Stomach (tissue), 8 donors: ENCODE measurements at regions not wholly inside any gene's neighbourhood (a gene's known extent, or its start where the extent isn't known, plus 50 kb on each side); places are given as distances from the start of the nearest gene placed in this dataset.

Experiments
- DNase-seq, 2 donors: peaks; one replicate each; pipeline versions ENCODE4 v3.0.0 to v3.0.0-alpha.2; 2013 to 2019
- H3K27ac ChIP-seq, 5 donors: fragments of 200-600 bp in 4 of 5; sonication (generic) in 4 of 5; one replicate each; pipeline ENCODE4 v1.5.1; 2013 to 2019; ENCODE audit warnings: mild to moderate bottlenecking in 1 of 5, moderate library complexity in 1 of 5
- H3K27me3 ChIP-seq, 3 donors: fragments of 200-600 bp; sonication (generic); one replicate each; pipeline ENCODE4 v1.5.1; 2017 to 2019; ENCODE audit warnings: mixed run types in 1 of 3
- H3K36me3 ChIP-seq, 4 donors: fragments of 200-600 bp; sonication (generic); 1 replicate in 3 of 4; 2 replicates in 1 of 4; pipeline ENCODE4 v1.5.1; 2016 to 2019
- H3K4me1 ChIP-seq, 4 donors: fragments of 200-600 bp; sonication (generic); one replicate each; pipeline ENCODE4 v1.5.1; 2016 to 2019
- H3K4me3 ChIP-seq, 4 donors: fragments of 200-600 bp; sonication (generic) in 3 of 4; one replicate each; pipeline ENCODE4 v1.5.1; 2016 to 2019; ENCODE audit warnings: mild to moderate bottlenecking in 1 of 4
- H3K9me3 ChIP-seq, 4 donors: fragments of 200-600 bp; sonication (generic); one replicate each; pipeline ENCODE4 v1.5.1; 2016 to 2019
- CTCF ChIP-seq, 7 experiments: fragments of 450-650 bp in 4 of 7; fragments of 200-600 bp in 3 of 7; sonication (generic) in 3 of 7; IDR thresholded peaks; one replicate each; pipeline ENCODE4 v1.5.1; 2016 to 2019; ENCODE audit warnings: antibody characterized with exemption in 7 of 7, control low read depth in 2 of 7, mild to moderate bottlenecking in 1 of 7
- EP300 ChIP-seq: sonication (generic); formaldehyde crosslinking; IDR thresholded peaks from one replicate; pipeline ENCODE4 v1.6.1; 2017; ENCODE audit warnings: antibody characterized with exemption
- POLR2A ChIP-seq, 4 donors: fragments of 450-650 bp; IDR thresholded peaks; one replicate each; pipeline ENCODE4 v1.6.1; 2016; ENCODE audit warnings: antibody characterized with exemption in 4 of 4, control low read depth in 2 of 4, mild to moderate bottlenecking in 1 of 4, moderate library complexity in 1 of 4
- POLR2AphosphoS5 ChIP-seq, 3 donors: sonication (generic); formaldehyde crosslinking; IDR thresholded peaks; one replicate each; pipeline ENCODE4 v1.6.1; 2016; ENCODE audit warnings: antibody characterized with exemption in 3 of 3
- WGBS, 5 donors: extraction: QIAGEN DNeasy Blood & Tissue Kit in 3 of 5; methylation state at CpG; one replicate each; pipeline versions ENCODE4 v1.1.5 to v1.1.7; 2013 to 2018; 5-methylcytosine and 5-hydroxymethylcytosine counted together
- intact Hi-C: fragments of 100-400 bp; cut with DNase I; formaldehyde crosslinking; loops from one replicate; pipeline ENCODE4 v1.15.1; 2023; ENCODE audit warnings: low total_unique reads
- donor health status: healthy with polysubstance abuse.
- donor health status: Bipolar disorder and iron deficiency.
- donor health status: healthy.

DNA sequence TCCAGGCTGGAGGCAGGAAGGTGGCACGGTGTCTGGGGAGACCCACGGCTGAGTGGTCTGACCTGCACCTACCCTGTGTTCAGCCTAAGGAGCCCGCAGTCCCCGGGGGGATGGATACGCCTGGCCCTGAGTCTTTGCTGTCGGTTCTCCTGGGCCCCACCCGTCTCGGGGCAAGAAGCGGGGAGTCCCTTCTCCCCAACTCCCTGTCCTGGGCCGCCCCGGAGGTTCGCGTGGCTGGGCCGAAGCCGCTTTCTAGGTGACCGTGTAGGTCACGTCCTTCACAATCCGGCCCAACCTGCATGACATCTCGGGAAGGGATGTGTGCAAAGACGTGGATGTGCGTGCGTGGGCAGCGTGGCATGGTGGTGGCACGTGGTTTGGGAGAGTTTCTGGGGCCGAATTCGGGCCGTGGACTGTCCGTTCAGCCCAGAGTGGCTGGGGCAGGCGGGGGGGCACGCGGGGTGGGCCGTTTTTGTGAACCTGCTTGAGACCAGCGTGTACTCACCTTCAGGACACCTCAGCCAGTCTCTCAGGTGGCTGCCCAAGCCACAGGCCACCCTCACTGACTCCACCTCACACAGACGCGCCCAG is 103.3 kb downstream of the PTPRS start:
- intact Hi-C loops, result no loop called here
- Histone ChIP-seq H3K9me3 (no peaks in the 10 kb centered on the region), H3K27ac (no peak overlapping the region), H3K36me3 (peaks cover 3 to 49% (median 42%) of the 10 kb centered on the region in 4 donors), H3K4me3 (no peak overlapping the region), H3K27me3 (no peaks in the 10 kb centered on the region), H3K4me1 (no peaks in the 10 kb centered on the region)
- DNase-seq, result no peak
- WGBS, 5 donors, result 95 to 98% (median 97%) methylated on average over 32 to 35 of the region's 35 CpGs
- TF ChIP-seq EP300 (no peak), POLR2A (IDR thresholded peaks at IDR 0.05) (no peak), POLR2AphosphoS5 (IDR thresholded peaks at IDR 0.05) (no peak), CTCF (IDR thresholded peaks at IDR 0.05) (no peak)

DNA sequence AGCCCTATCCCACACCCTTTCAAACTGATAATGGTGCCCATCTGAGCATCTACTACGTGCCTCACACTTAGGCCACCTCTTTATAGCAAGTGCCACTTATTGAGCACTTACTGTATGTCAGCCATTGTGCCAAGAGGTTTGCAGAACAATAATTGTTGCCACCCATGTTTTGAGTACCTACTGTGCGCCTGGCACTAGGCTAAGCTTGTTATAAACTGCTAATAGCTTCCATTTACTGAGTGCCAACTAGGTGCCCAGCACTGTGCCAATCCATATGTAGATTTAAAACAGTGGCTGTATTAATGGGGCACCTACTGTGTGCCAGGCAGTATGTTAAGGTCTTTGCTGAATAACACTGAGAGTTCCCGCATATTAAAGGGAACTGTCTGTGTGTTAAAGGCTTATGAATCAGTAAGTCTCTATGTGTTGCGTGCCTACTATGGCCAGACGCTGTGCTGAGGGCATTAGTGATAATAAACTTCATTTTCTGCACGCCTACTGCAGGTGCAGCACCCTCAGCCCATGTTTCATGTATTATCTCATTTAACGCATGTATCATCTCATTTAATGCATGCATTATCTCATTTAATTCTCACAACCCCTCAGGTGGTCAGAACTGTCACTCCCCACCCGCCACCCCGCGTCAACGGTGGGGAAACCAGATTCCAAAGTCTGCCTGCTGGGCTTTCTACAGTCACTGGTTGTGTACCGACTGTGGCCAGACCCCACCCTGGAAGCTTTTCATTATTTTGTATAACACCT is 105.0 kb downstream of the PTPRS start:
- Histone ChIP-seq H3K4me1 (no peaks in the 10 kb centered on the region), H3K4me3 (no peak overlapping the region), H3K27ac (no peak overlapping the region), H3K27me3 (no peaks in the 10 kb centered on the region), H3K36me3 (peaks cover 3 to 51% (median 42%) of the 10 kb centered on the region in 4 donors), H3K9me3 (peaks cover 0 to 5% (median 0%) of the 10 kb centered on the region in 4 donors)
- WGBS, 5 donors, result 94 to 98% (median 97%) methylated on average over 12 of the region's 12 CpGs
- intact Hi-C loops, result no loop called here
- no peak for DNase-seq
- no peak for TF ChIP-seq POLR2A (IDR thresholded peaks at IDR 0.05)
- no peak for TF ChIP-seq CTCF (IDR thresholded peaks at IDR 0.05)
- TF ChIP-seq POLR2AphosphoS5 (IDR thresholded peaks at IDR 0.05), result no peak
- no peak for TF ChIP-seq EP300

- H3K27ac ChIP-seq, result no peak overlapping the region
- H3K9me3 ChIP-seq, result peaks cover 0 to 5% (median 0%) of the 10 kb centered on the region in 4 donors
- peaks cover 3 to 50% (median 39%) of the 10 kb centered on the region in 4 donors for H3K36me3 ChIP-seq
- H3K4me1 ChIP-seq, result peaks cover 0 to 6% (median 4%) of the 10 kb centered on the region in 4 donors
- TF ChIP-seq POLR2AphosphoS5 (IDR thresholded peaks at IDR 0.05) (no peak), EP300 (no peak), CTCF (IDR thresholded peaks at IDR 0.05) (no peak), POLR2A (IDR thresholded peaks at IDR 0.05) (no peak)
- 92 to 96% (median 95%) methylated on average over 3 of the region's 3 CpGs for WGBS, 5 donors
- intact Hi-C loops, result no loop called here
- peaks cover 0 to 2% (median 0%) of the 10 kb centered on the region in 3 donors for H3K27me3 ChIP-seq
- no peak overlapping the region for H3K4me3 ChIP-seq
- no peak for DNase-seq
These were observed 106.2 kb downstream of the PTPRS start for GRCh38 chr19:5234412-5234811.

GRCh38 chr19:5232798-5233505 is 107.7 kb downstream of the PTPRS start:
- TF ChIP-seq POLR2AphosphoS5 (IDR thresholded peaks at IDR 0.05) (no peak), EP300 (no peak), POLR2A (IDR thresholded peaks at IDR 0.05) (no peak)
- DNase-seq, result no peak
- Histone ChIP-seq H3K9me3 (peaks cover 0 to 5% (median 0%) of the 10 kb centered on the region in 4 donors), H3K4me3 (no peak overlapping the region), H3K27ac (no peak overlapping the region), H3K36me3 (peaks cover 0 to 36% (median 28%) of the 10 kb centered on the region in 4 donors), H3K27me3 (peaks cover 0 to 5% (median 0%) of the 10 kb centered on the region in 3 donors), H3K4me1 (peaks cover 0 to 10% (median 7%) of the 10 kb centered on the region in 4 donors)
- 90 to 98% (median 96%) methylated on average over 10 to 12 of the region's 12 CpGs for WGBS, 5 donors
- intact Hi-C loops, result no loop called here
